HCT116 (cell line): ENCODE measurements at regions not wholly inside any gene's neighbourhood (a gene's known extent, or its start where the extent isn't known, plus 50 kb on each side); places are given as distances from the start of the nearest gene placed in this dataset.

Experiments
- ATAC-seq: fragments of 200-7000 bp; cut with Tn5 transposase; 2 replicates; pipeline ENCODE4 v1.9.1; 2020; ENCODE audit warnings: mild to moderate bottlenecking, moderate library complexity
- BruUV-seq: library from RNA; stranded (reverse); fragments of 400-500 nt; replicated peaks from 2 replicates; lab custom pipeline; 2021; lab: Mats Ljungman, UMichigan
- CTCF ChIA-PET: fragments of 300-600 bp; sonication (Branson Sonifier 250); formaldehyde crosslinking; loops from one replicate; lab custom pipeline; 2021; ENCODE audit warnings: antibody characterized with exemption; lab: Charles Lee
- POLR2A ChIA-PET: fragments of 300-600, 350-600 bp; sonication (Branson Sonifier 250); formaldehyde crosslinking; loops from one replicate; lab custom pipeline; 2021; ENCODE audit warnings: antibody characterized with exemption; lab: Charles Lee
- RAD21 ChIA-PET, 2 experiments: fragments of 300-600 bp; sonication (Branson Sonifier 250); formaldehyde crosslinking; loops; one replicate each; lab custom pipeline; 2023; ENCODE audit warnings: low total read pairs in 2 of 2; ENCODE audit not compliant: uncharacterized antibody in 2 of 2, unreplicated experiment in 2 of 2, low non-redundant PET in 1 of 2; lab: Charles Lee
- DNase-seq: peaks from one replicate; pipeline ENCODE4 v3.0.0-alpha.2; 2010; ENCODE audit warnings: low read depth, low spot score
- H2AFZ ChIP-seq: fragments of 200-600 bp; shearing (Covaris generic), sonication (generic); 2 replicates; pipeline ENCODE4 v1.6.1; 2017; ENCODE audit warnings: low read depth, mixed run types, mixed read lengths, antibody characterized with exemption, low read length; ENCODE audit not compliant: poor library complexity, severe bottlenecking
- H3K27ac ChIP-seq: 2 replicates; pipeline ENCODE4 v1.5.1; 2012; ENCODE audit warnings: low read depth, low read length
- H3K27me3 ChIP-seq: fragments of 200-600 bp; sonication (generic); 2 replicates; pipeline ENCODE4 v1.6.1; 2016; ENCODE audit warnings: mixed run types, low read length, mixed read lengths; ENCODE audit not compliant: insufficient read depth
- H3K36me3 ChIP-seq, 2 experiments: fragments of 200-500 bp in 1 of 2; fragments of 200-600 bp in 1 of 2; sonication (Bioruptor generic) in 1 of 2; sonication (generic) in 1 of 2; 2 replicates each; pipeline versions ENCODE4 v1.5.1 to v1.6.1; 2014 to 2016; ENCODE audit warnings: low read length in 2 of 2, inconsistent platforms in 1 of 2, mixed read lengths in 1 of 2, mixed run types in 1 of 2; ENCODE audit not compliant: insufficient read depth in 2 of 2, control insufficient read depth in 1 of 2
- H3K4me1 ChIP-seq, 2 experiments: fragments of 200-600 bp in 1 of 2; sonication (generic) in 1 of 2; 2 replicates each; pipeline versions ENCODE4 v1.5.1 to v1.6.1; 2012 to 2017; ENCODE audit warnings: low read length in 2 of 2, inconsistent platforms in 1 of 2, mild to moderate bottlenecking in 1 of 2, mixed read lengths in 1 of 2, mixed run types in 1 of 2, moderate library complexity in 1 of 2; ENCODE audit not compliant: insufficient read depth in 2 of 2, control insufficient read depth in 1 of 2
- H3K4me2 ChIP-seq: fragments of 200-600 bp; sonication (generic); 2 replicates; pipeline ENCODE4 v1.6.1; 2017; ENCODE audit warnings: mixed run types, low read length, mixed read lengths
- H3K4me3 ChIP-seq, 2 experiments: fragments of 200-600 bp in 1 of 2; sonication (generic) in 1 of 2; replicated peaks in 1 of 2; 2 replicates each; pipeline ENCODE4 v1.5.1; 2011 to 2016; ENCODE audit warnings: low read length in 2 of 2, control low read depth in 1 of 2, low read depth in 1 of 2, mild to moderate bottlenecking in 1 of 2, mixed read lengths in 1 of 2, mixed run types in 1 of 2
- H3K79me2 ChIP-seq: fragments of 200-600 bp; sonication (generic); 2 replicates; pipeline ENCODE4 v1.6.1; 2017; ENCODE audit warnings: mild to moderate bottlenecking, mixed run types, low read length, moderate library complexity, mixed read lengths; ENCODE audit not compliant: insufficient read depth
- H3K9ac ChIP-seq: fragments of 200-600 bp; sonication (generic); 2 replicates; pipeline ENCODE4 v1.6.1; 2016; ENCODE audit warnings: low read length, mixed read lengths
- H3K9me2 ChIP-seq: fragments of 200-600 bp; sonication (generic), shearing (Covaris generic); 2 replicates; pipeline ENCODE4 v1.6.1; 2017; ENCODE audit warnings: mixed run types, mild to moderate bottlenecking, moderate library complexity; ENCODE audit not compliant: insufficient read depth
- H3K9me3 ChIP-seq, 2 experiments: fragments of 200-500 bp in 1 of 2; fragments of 200-600 bp in 1 of 2; sonication (Bioruptor generic) in 1 of 2; sonication (generic) in 1 of 2; 2 replicates each; pipeline ENCODE4 v1.6.1; 2014 to 2017; ENCODE audit warnings: low read length in 2 of 2, mixed read lengths in 2 of 2, inconsistent platforms in 1 of 2, low read depth in 1 of 2, mild to moderate bottlenecking in 1 of 2, mixed run types in 1 of 2, moderate library complexity in 1 of 2; ENCODE audit not compliant: control insufficient read depth in 1 of 2, insufficient read depth in 1 of 2
- H4K20me1 ChIP-seq: fragments of 200-600 bp; sonication (generic), shearing (Covaris generic); 2 replicates; pipeline ENCODE4 v1.6.1; 2017; ENCODE audit warnings: mixed run types, mild to moderate bottlenecking, moderate library complexity; ENCODE audit not compliant: insufficient read depth
- ELF1 ChIP-seq: IDR thresholded peaks from 2 replicates; pipeline ENCODE4 v1.6.1; 2012; ENCODE audit warnings: low read depth, borderline replicate concordance
- JUND ChIP-seq: IDR thresholded peaks from 2 replicates; pipeline ENCODE4 v1.6.1; 2012
- POLR2AphosphoS5 ChIP-seq: IDR thresholded peaks from 2 replicates; pipeline ENCODE4 v1.6.1; 2011; ENCODE audit warnings: mild to moderate bottlenecking, low read depth, low read length, moderate library complexity
- ZBTB33 ChIP-seq: IDR thresholded peaks from 2 replicates; pipeline ENCODE4 v1.6.1; 2011; ENCODE audit warnings: mild to moderate bottlenecking, low read length, moderate library complexity; ENCODE audit not compliant: insufficient replicate concordance; ENCODE audit errors: extremely low read depth
- ZFX ChIP-seq: fragments of 450-650 bp; IDR thresholded peaks from 2 replicates; pipeline ENCODE4 v1.6.1; 2017
- ZNF274 ChIP-seq: fragments of 200-500 bp; sonication (Bioruptor generic); IDR thresholded peaks from 2 replicates; pipeline ENCODE4 v1.6.1; 2014; ENCODE audit warnings: mild to moderate bottlenecking, low read depth, low read length, inconsistent platforms
- intact Hi-C: fragments of 100-400 bp; cut with micrococcal nuclease; formaldehyde crosslinking; loops from 2 replicates; pipeline ENCODE4 v1.10.0; 2022
- TF ChIP-seq, protein P1 (sequence below): IDR thresholded peaks from 2 replicates; pipeline ENCODE4 v1.6.1; 2012; ENCODE audit warnings: low read depth

DNA sequence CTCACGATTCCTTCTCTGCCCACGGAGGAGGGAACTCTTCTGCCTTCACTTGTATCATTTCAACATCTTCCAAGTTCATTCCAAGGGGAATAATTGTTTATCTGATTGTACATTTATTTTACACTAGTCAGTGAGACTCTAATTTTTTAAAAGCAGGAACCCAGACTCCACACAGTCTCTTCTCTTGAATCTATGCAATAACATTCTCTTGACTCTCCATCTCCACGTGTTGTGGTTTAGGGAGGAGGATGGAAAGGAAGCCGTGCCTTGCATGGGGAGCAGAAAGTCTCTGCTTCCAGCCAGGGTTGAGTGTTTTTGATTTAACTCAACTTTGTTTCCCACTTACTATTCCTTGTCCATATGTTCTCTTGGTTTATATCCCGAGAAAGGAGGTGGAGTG, 131.1 kb upstream of the RIOK3 start (continued):
- TF ChIP-seq, protein P1, sequence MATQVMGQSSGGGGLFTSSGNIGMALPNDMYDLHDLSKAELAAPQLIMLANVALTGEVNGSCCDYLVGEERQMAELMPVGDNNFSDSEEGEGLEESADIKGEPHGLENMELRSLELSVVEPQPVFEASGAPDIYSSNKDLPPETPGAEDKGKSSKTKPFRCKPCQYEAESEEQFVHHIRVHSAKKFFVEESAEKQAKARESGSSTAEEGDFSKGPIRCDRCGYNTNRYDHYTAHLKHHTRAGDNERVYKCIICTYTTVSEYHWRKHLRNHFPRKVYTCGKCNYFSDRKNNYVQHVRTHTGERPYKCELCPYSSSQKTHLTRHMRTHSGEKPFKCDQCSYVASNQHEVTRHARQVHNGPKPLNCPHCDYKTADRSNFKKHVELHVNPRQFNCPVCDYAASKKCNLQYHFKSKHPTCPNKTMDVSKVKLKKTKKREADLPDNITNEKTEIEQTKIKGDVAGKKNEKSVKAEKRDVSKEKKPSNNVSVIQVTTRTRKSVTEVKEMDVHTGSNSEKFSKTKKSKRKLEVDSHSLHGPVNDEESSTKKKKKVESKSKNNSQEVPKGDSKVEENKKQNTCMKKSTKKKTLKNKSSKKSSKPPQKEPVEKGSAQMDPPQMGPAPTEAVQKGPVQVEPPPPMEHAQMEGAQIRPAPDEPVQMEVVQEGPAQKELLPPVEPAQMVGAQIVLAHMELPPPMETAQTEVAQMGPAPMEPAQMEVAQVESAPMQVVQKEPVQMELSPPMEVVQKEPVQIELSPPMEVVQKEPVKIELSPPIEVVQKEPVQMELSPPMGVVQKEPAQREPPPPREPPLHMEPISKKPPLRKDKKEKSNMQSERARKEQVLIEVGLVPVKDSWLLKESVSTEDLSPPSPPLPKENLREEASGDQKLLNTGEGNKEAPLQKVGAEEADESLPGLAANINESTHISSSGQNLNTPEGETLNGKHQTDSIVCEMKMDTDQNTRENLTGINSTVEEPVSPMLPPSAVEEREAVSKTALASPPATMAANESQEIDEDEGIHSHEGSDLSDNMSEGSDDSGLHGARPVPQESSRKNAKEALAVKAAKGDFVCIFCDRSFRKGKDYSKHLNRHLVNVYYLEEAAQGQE: no peak
- TF ChIP-seq, all 23 proteins: peak for 0

GRCh38 chr18:23324056-23324811, 128.9 kb upstream of the RIOK3 start:
- H3K36me3 ChIP-seq: no peaks in the 10 kb centered on the region
- no peaks in the 10 kb centered on the region for H4K20me1 ChIP-seq
- H3K4me2 ChIP-seq: no peak overlapping the region
- H2AFZ ChIP-seq: no peak overlapping the region
- ChIA-PET POLR2A (no interaction called here), RAD21 (no interaction called here), CTCF (no interaction called here)
- H3K4me3 ChIP-seq: no peak overlapping the region
- H3K9me2 ChIP-seq: no peaks in the 10 kb centered on the region
- no TSS peak for BruUV-seq
- TF ChIP-seq ZFX (no peak), ZBTB33 (no peak), ELF1 (no peak), ZNF274 (no peak), JUND (no peak), POLR2AphosphoS5 (no peak)
- H3K27me3 ChIP-seq: no peaks in the 10 kb centered on the region
- H3K9me3 ChIP-seq: no peaks in the 10 kb centered on the region
- no peak overlapping the region for H3K9ac ChIP-seq
- no peaks in the 10 kb centered on the region for H3K4me1 ChIP-seq
- no peak overlapping the region for H3K27ac ChIP-seq
- no peaks in the 10 kb centered on the region for H3K79me2 ChIP-seq
- DNase-seq (no peak), ATAC-seq (no peak)
- intact Hi-C loops: no loop called here
